Hepatic stellate cell (primary cell): ENCODE measurements at regions not wholly inside any gene's neighbourhood (a gene's known extent, or its start where the extent isn't known, plus 50 kb on each side); places are given as distances from the start of the nearest gene placed in this dataset.
A peak's percentile ranks its signal among the peaks of the same experiment; 100 is the strongest.

Experiments
- DNase-seq: peaks from one replicate; pipeline ENCODE4 v3.0.0; 2011; ENCODE audit warnings: low spot score

GRCh38 chr17:77854759-77855745 is 103.5 kb upstream of the TNRC6C start:
- no peak for DNase-seq

DNA sequence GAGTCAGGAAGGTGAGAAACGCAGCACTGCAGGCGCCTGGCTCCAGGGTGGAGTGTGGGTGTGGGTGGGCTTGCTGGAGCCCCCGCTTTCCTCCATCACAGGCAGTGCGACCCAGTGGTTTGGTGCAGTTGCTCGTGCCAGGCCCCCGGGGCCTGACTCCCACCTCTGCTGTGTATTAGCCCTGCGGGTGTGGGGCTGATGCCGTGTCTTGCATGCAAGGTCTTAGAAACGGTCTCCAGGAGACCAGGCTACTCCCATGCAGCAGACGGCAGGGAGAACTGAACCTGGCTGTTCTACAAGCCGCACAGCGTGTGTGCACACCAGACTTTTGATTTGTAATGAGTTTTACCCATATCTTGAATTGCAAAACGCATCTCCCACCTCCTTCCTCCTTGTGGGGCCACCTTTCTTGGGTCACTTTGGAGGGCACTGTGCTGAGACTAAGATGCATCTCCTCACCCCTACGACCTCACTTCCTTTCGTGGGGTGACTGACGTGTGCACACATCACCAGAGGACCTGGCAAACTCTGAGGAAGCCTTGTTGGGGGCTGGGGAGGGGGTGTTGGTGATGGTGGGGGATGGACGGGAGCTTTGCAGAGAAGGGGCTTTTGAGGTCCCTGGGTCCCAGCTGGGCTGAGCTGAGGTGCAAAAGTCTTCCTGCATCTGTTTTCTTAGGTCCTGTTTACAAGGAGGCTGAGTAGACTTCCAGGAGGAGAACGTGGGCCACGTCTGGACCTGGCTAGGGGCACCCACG is 101.8 kb upstream of the TNRC6C start:
- no peak for DNase-seq

- DNase-seq, result no peak
Measured at GRCh38 chr17:77857306-77857555, 101.3 kb upstream of the TNRC6C start.

GRCh38 chr17:77857613-77858012 is 100.9 kb upstream of the TNRC6C start:
- no peak for DNase-seq

GRCh38 chr17:77858291-77859034 is 100.0 kb upstream of the TNRC6C start:
- no peak for DNase-seq

DNA sequence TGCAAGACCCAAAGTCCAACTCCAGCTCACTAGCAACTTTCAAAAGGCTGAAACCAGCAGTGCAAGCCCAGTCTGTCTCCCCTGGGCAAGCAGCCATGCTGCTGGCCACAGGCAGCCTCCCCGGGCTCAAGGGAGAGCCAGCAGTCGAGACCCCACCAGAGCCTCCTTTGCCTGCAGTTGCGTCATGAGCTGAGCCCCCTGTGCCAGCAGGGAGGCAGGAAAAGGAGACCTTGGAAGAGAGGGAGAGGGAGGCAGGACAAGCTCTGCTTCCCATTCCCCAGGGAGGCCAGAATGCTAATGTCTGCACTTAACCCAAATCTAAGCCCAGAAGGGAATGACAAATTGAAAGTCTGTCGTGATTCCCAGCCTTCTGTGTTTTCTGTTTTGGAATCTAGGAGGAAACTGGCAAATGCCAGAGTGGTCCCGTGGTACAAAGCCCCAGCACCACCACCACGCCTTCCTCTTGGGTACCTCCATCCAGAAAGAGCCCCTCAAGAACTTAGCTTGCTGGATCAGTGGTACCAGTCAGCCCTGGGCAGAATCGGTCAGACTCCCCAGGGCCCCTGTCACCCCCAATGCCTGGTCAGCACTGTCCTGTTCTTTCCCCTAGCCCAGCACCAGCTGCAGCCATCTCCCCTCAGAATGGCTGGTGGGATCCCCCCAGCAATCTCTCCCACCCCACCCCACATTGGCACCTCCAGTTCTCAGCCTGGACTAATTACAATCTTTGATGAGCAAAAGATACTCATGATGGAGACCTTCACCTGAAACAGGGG is 99.3 kb upstream of the TNRC6C start:
- DNase-seq, result no peak

GRCh38 chr17:77861133-77861695 is 97.3 kb upstream of the TNRC6C start:
- DNase-seq, result no peak

- DNase-seq, result no peak
Measured at GRCh38 chr17:77861981-77862645, 96.4 kb upstream of the TNRC6C start.

- no peak for DNase-seq
Measured at GRCh38 chr17:77862890-77863813, 95.4 kb upstream of the TNRC6C start.

- DNase-seq, result peak; percentile 63
Measured at GRCh38 chr17:77863814-77864161, 94.7 kb upstream of the TNRC6C start.

DNA sequence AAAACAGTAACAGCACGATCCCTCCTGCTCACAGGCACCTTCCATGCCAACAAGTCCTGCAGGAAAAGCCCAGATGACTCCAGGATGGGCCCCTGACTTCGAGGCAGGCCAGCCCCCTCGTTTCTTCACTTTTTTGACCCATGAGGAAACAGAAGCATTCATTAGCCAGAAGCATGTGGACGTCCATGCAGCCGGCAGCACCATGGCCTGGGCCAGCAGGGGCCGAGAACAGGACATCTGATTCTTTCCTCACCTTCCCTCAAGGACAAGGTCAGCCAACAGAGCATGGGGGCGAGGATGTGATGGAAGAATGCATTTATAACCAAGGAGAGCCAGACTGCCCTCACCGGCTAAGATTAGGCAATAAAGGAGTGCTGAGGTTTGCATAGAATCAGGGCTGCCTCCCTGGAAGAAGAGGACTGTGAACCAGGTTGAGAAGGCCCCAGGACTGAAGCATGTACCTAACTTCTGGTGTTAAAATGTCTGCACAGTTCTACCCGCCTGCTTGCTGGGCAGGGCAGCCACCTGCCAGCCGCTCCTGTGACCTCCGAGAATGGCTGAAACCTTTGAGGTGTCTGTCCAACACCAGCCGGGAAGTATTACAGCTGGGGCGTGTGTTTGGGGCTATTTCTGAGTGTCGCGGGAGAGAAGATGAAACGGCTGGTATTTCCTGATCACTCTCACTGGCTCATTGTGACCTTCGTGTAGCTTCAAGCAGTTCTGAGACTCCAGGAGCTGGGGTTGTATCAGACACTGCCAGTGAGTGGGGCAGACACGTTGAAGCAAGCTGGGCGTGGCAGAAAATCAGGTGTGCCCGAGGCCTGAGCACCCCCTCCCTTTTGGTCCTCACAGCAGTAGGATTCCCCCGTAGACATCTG is 94.0 kb upstream of the TNRC6C start:
- DNase-seq, result no peak

GRCh38 chr17:77865112-77865611 is 93.3 kb upstream of the TNRC6C start:
- DNase-seq, result no peak

DNA sequence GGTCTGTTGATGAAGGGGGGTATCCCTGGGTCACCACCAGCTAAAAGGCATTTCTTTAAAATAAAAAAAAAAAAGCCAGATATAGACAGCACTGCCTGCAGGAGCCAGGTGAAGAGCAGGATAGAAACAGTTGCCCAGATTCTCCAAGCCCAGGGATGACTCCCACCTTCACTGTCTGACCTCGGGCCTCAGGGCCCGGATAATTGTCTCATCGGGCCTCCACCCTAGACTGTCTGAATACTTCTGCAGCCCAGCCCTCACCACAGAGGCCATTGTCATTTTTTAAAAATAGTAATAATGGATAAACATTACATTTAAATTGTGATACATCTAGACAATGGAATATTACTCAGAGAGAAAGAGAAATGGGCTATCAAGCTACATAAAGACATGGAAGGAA is 92.8 kb upstream of the TNRC6C start:
- no peak for DNase-seq

DNA sequence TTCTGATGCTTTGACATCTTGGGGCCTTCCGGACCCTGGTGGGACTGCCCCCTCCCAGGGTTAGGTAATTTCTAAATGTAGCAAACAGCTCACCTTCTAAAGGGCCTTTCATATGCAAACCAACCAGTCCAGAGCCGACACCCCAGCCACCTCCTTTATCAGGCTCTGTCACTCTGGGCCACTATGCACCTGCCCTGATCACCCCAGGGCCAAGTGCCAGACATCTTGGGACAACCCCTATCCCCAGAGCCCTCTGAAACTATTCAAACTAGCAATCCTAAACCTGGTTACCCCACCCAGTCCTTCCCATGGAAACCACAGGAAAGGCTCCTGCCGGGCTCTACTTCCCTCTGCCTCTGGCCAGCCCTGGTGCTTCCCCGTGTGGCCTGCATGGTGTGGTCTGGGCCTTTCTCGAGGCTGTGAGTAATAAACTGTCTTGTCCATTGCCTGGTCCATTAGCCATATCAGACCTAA is 91.2 kb upstream of the TNRC6C start:
- no peak for DNase-seq

GRCh38 chr17:77867976-77868713 is 90.4 kb upstream of the TNRC6C start:
- DNase-seq, result no peak

GRCh38 chr17:77869041-77869599 is 89.4 kb upstream of the TNRC6C start:
- DNase-seq, result no peak

DNA sequence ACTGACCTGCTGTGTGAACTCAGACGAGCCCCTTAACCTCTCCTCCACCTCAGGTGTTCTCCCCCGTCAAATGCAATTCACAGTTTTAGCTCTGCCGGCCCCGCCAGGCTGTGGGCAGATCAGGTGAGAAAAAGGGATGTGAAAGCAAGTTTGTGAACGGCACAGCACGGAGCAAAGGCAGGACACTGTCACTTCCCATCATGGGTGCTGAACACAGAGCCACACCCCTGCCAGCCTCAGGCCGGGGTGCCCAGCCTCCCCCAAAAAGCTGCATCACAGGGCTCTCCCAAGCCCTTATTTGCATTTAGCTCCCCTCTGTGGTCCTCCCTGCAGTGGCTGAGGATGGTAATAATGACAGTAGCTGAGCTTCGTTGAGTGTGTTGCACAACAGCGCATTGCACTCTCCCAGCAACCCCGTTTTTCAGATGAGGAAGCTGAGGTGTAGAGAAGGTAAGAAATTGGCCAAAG is 88.8 kb upstream of the TNRC6C start:
- no peak for DNase-seq
